Duodenal mucosa (tissue), 2 donors: ENCODE measurements at regions not wholly inside any gene's neighbourhood (a gene's known extent, or its start where the extent isn't known, plus 50 kb on each side); places are given as distances from the start of the nearest gene placed in this dataset.

Experiments
- H3K27ac ChIP-seq: one replicate; pipeline ENCODE4 v1.7.0; 2013; ENCODE audit warnings: low read depth, low read length
- H3K27me3 ChIP-seq, 2 donors: one replicate each; pipeline ENCODE4 v1.7.0; 2013; ENCODE audit warnings: low read length in 2 of 2, control low read depth in 1 of 2; ENCODE audit not compliant: insufficient read depth in 2 of 2, control insufficient read depth in 1 of 2
- H3K36me3 ChIP-seq, 2 donors: one replicate each; pipeline ENCODE4 v1.7.0; 2013; ENCODE audit warnings: low read length in 2 of 2, control low read depth in 1 of 2; ENCODE audit not compliant: insufficient read depth in 2 of 2, control insufficient read depth in 1 of 2
- H3K4me1 ChIP-seq, 2 donors: one replicate each; pipeline ENCODE4 v1.7.0; 2013; ENCODE audit warnings: low read length in 2 of 2, control low read depth in 1 of 2; ENCODE audit not compliant: insufficient read depth in 2 of 2, control insufficient read depth in 1 of 2
- H3K4me3 ChIP-seq, 2 donors: one replicate each; pipeline ENCODE4 v1.7.0; 2013; ENCODE audit warnings: low read length in 2 of 2, low read depth in 1 of 2
- H3K9ac ChIP-seq, 2 donors: one replicate each; pipeline ENCODE4 v1.7.0; 2013; ENCODE audit warnings: low read length in 2 of 2, low read depth in 1 of 2
- H3K9me3 ChIP-seq, 2 donors: one replicate each; pipeline ENCODE4 v1.7.0; 2013; ENCODE audit warnings: low read length in 2 of 2, control low read depth in 1 of 2; ENCODE audit not compliant: control insufficient read depth in 1 of 2

GRCh38 chr12:68447797-68448260 is 115.7 kb upstream of the MDM1 start:
- no peak overlapping the region for H3K9ac ChIP-seq
- no peaks in the 10 kb centered on the region for H3K27me3 ChIP-seq
- H3K27ac ChIP-seq = no peak overlapping the region
- no peak overlapping the region for H3K4me3 ChIP-seq
- no peaks in the 10 kb centered on the region for H3K36me3 ChIP-seq
- peaks cover 12 to 21% of the 10 kb centered on the region in 2 donors for H3K4me1 ChIP-seq
- H3K9me3 ChIP-seq = no peaks in the 10 kb centered on the region

DNA sequence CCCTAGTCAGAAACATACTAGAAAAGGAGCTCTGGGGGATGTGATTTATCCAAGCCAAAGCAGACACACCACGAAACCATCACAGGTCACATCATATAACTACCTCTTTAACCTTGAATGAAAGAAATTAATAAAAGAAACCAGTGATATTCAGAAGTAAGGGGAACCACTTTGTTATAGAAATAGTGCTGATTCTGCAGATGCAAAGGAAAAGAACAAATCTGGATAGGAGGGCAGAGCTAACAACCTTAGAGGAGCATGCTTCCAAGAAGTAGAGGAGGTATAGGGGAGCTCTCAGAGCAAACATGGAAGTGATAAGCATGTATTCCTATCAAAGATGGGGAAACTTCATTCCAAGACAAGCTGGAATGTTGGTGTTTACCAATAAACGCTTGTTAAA is 117.0 kb upstream of the MDM1 start:
- no peaks in the 10 kb centered on the region for H3K36me3 ChIP-seq
- H3K9ac ChIP-seq = no peak overlapping the region
- no peaks in the 10 kb centered on the region for H3K27me3 ChIP-seq
- H3K4me1 ChIP-seq = peaks cover 20% of the 10 kb centered on the region in 2 donors
- H3K9me3 ChIP-seq = no peaks in the 10 kb centered on the region
- no peak overlapping the region for H3K4me3 ChIP-seq
- no peak overlapping the region for H3K27ac ChIP-seq

- Histone ChIP-seq H3K4me3 (peak overlapping the region; percentile 7 to 49), H3K9ac (peak overlapping the region in 1 of 2 donors; percentile 5), H3K27ac (peak overlapping the region; percentile 23), H3K9me3 (no peaks in the 10 kb centered on the region), H3K36me3 (no peaks in the 10 kb centered on the region), H3K27me3 (no peaks in the 10 kb centered on the region), H3K4me1 (peaks cover 31 to 33% of the 10 kb centered on the region in 2 donors)
Observed at GRCh38 chr12:68450947-68451260, 118.7 kb upstream of the MDM1 start.

DNA sequence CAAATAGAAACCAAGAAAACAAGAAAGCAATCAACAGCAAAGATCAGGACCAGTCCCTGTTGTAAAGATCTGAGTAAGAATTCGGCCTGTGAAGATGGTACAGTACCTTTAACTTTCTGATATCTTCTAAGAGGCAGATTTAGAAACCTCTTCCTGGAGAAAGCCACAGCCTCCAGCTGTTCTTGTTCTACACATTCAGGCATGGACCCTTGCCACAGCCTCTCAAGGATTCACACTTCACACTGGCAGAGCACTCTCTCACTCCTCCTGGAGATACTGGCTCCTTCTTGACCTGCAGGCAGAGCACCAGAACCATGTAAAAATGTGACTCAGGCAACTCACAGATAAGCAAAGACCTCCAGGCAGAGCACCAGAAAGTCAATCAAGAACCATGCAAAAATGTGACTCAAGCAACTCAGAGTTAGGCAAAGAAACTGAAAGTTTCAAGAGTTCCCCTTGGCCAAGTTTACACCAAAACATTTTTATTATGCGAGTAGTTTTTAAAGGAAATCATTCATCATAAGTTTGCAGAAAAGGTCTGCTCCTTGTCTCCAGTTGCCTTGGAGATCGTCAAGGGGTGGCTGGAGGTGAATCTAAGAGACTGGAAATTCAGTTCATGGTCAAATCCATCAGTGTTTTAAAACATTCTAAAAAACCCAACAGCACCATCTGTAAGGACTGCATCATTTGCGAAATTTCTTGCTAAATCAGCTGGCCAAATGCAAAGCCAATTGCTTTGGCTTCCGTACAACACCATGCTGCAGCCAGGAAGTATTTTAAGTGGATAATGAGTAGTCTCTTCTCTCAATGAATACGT is 119.3 kb upstream of the MDM1 start:
- Histone ChIP-seq H3K27me3 (no peaks in the 10 kb centered on the region), H3K27ac (peak overlapping the region; percentile 23), H3K4me1 (peaks cover 28 to 35% of the 10 kb centered on the region in 2 donors), H3K4me3 (peak overlapping the region; percentile 7 to 49), H3K9me3 (no peaks in the 10 kb centered on the region), H3K36me3 (no peaks in the 10 kb centered on the region), H3K9ac (peak overlapping the region in 1 of 2 donors; percentile 5)

GRCh38 chr12:68452078-68452715 is 120.0 kb upstream of the MDM1 start:
- no peaks in the 10 kb centered on the region for H3K27me3 ChIP-seq
- no peaks in the 10 kb centered on the region for H3K9me3 ChIP-seq
- H3K4me1 ChIP-seq = peaks cover 26 to 35% of the 10 kb centered on the region in 2 donors
- H3K27ac ChIP-seq = no peak overlapping the region
- no peak overlapping the region for H3K9ac ChIP-seq
- peak overlapping the region; percentile 7 to 49 for H3K4me3 ChIP-seq
- no peaks in the 10 kb centered on the region for H3K36me3 ChIP-seq

DNA sequence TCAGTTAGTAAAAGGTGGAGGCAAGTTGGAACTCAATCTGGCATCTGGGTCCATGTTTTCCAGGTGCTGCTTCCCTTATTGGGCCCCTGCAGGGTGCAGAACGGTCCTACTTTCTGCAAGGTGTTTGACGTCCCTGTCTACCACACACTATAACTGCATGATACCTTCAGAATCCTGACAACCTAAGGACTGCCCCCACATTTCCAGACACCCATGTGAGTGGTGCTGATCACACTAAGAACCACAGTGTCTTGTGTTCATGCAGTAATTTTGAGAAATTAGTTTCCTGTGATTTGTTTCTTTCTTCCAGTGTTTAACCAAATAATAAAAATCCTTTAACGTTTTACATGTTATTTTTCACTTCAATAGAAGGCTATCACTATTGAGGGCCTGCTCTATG is 121.1 kb upstream of the MDM1 start:
- no peak overlapping the region for H3K9ac ChIP-seq
- H3K36me3 ChIP-seq = no peaks in the 10 kb centered on the region
- H3K4me1 ChIP-seq = peaks cover 25 to 35% of the 10 kb centered on the region in 2 donors
- no peaks in the 10 kb centered on the region for H3K9me3 ChIP-seq
- H3K4me3 ChIP-seq = no peak overlapping the region
- no peak overlapping the region for H3K27ac ChIP-seq
- no peaks in the 10 kb centered on the region for H3K27me3 ChIP-seq

GRCh38 chr12:68453876-68454275 is 121.7 kb upstream of the MDM1 start:
- Histone ChIP-seq H3K4me3 (no peak overlapping the region), H3K36me3 (no peaks in the 10 kb centered on the region), H3K4me1 (peaks cover 25 to 35% of the 10 kb centered on the region in 2 donors), H3K27me3 (no peaks in the 10 kb centered on the region), H3K27ac (no peak overlapping the region), H3K9me3 (no peaks in the 10 kb centered on the region), H3K9ac (no peak overlapping the region)

GRCh38 chr12:68454892-68455291 is 122.7 kb upstream of the MDM1 start:
- H3K4me1 ChIP-seq = peaks cover 25 to 35% of the 10 kb centered on the region in 2 donors
- no peak overlapping the region for H3K27ac ChIP-seq
- no peaks in the 10 kb centered on the region for H3K9me3 ChIP-seq
- no peak overlapping the region for H3K4me3 ChIP-seq
- no peaks in the 10 kb centered on the region for H3K36me3 ChIP-seq
- H3K27me3 ChIP-seq = no peaks in the 10 kb centered on the region
- H3K9ac ChIP-seq = no peak overlapping the region

- no peak overlapping the region for H3K9ac ChIP-seq
- H3K4me3 ChIP-seq = no peak overlapping the region
- H3K4me1 ChIP-seq = peaks cover 20 to 32% of the 10 kb centered on the region in 2 donors
- H3K27ac ChIP-seq = no peak overlapping the region
- H3K27me3 ChIP-seq = no peaks in the 10 kb centered on the region
- H3K9me3 ChIP-seq = no peaks in the 10 kb centered on the region
- no peaks in the 10 kb centered on the region for H3K36me3 ChIP-seq
Observed at GRCh38 chr12:68455691-68456345, 123.7 kb upstream of the MDM1 start.

DNA sequence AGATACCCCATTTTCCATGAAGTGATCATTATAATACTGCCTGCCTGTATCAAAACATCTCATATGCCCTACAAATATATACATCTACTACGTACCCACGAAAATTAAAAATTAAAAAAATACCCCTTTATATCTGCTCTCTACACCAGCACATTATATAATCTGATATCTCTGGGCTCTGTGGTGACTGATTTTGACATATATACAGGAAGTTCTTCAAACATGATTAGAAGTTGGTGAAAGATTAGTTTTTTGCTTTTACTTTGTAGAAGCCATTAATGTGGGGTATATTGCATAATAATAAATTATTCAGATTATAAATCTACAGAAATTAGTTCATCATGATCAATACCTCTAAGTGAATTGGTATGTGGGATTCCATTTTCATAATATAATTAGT is 126.7 kb upstream of the MDM1 start:
- H3K27me3 ChIP-seq = no peaks in the 10 kb centered on the region
- no peak overlapping the region for H3K4me3 ChIP-seq
- no peaks in the 10 kb centered on the region for H3K36me3 ChIP-seq

More for the DNA sequence above, 126.7 kb upstream of the MDM1 start:
- Histone ChIP-seq H3K4me1 (peaks cover 11 to 19% of the 10 kb centered on the region in 2 donors), H3K9me3 (no peaks in the 10 kb centered on the region), H3K27ac (no peak overlapping the region), H3K9ac (no peak overlapping the region)
